AG04450 (cell line): ENCODE measurements at regions not wholly inside any gene's neighbourhood (a gene's known extent, or its start where the extent isn't known, plus 50 kb on each side); places are given as distances from the start of the nearest gene placed in this dataset.

ENCODE experiments used
- CTCF ChIA-PET: fragments of 300-600, 350-600 bp; formaldehyde crosslinking; extraction: SDS; loops from one replicate; lab custom pipeline; 2022; ENCODE audit warnings: antibody characterized with exemption, inconsistent platforms; lab: Charles Lee
- POLR2A ChIA-PET: fragments of 350-600 bp; formaldehyde crosslinking; extraction: SDS; loops from one replicate; lab custom pipeline; 2021; ENCODE audit warnings: antibody characterized with exemption, inconsistent platforms; lab: Yijun Ruan, JAX
- DNase-seq: peaks from one replicate; pipeline ENCODE4 v3.0.0-alpha.2; 2011; ENCODE audit warnings: low read depth, low spot score
- H3K27ac ChIP-seq: one replicate; pipeline ENCODE4 v1.5.1; 2012; ENCODE audit warnings: low read depth, low read length, control low read depth
- H3K27me3 ChIP-seq: one replicate; pipeline ENCODE4 v1.6.0; 2012; ENCODE audit warnings: low read length; ENCODE audit not compliant: control insufficient read depth, insufficient read depth
- H3K4me3 ChIP-seq: 2 replicates; pipeline ENCODE4 v1.5.1; 2011; ENCODE audit warnings: mild to moderate bottlenecking, low read depth, low read length, control low read depth
- H3K9me3 ChIP-seq: 2 replicates; pipeline ENCODE4 v1.5.1; 2012; ENCODE audit warnings: low read length; ENCODE audit not compliant: control insufficient read depth, insufficient read depth
- CTCF ChIP-seq: IDR thresholded peaks from 2 replicates; pipeline ENCODE4 v1.5.1; 2011; ENCODE audit warnings: low read depth, low read length, control low read depth, inconsistent platforms

GRCh38 chr1:199197695-199198094, 558.9 kb downstream of the PTPRC start:
- POLR2A ChIA-PET, result no interaction called here
- Histone ChIP-seq H3K27me3 (no peaks in the 10 kb centered on the region), H3K27ac (no peak overlapping the region), H3K4me3 (no peak overlapping the region), H3K9me3 (no peaks in the 10 kb centered on the region)
- CTCF ChIA-PET, result no interaction called here
- TF ChIP-seq CTCF, result no peak
- DNase-seq, result no peak

GRCh38 chr1:199202331-199202730, 563.5 kb downstream of the PTPRC start:
- ChIA-PET POLR2A (no interaction called here), CTCF (no interaction called here)
- Histone ChIP-seq H3K9me3 (no peaks in the 10 kb centered on the region), H3K27ac (no peak overlapping the region), H3K27me3 (no peaks in the 10 kb centered on the region), H3K4me3 (no peak overlapping the region)
- DNase-seq, result no peak
- no peak for TF ChIP-seq CTCF

- CTCF ChIA-PET, result no interaction called here
- no peaks in the 10 kb centered on the region for H3K9me3 ChIP-seq
- H3K27me3 ChIP-seq, result no peaks in the 10 kb centered on the region
- no peak overlapping the region for H3K4me3 ChIP-seq
- H3K27ac ChIP-seq, result no peak overlapping the region
- TF ChIP-seq CTCF, result no peak
- DNase-seq, result no peak
- POLR2A ChIA-PET, result no interaction called here
These were observed 565.4 kb downstream of the PTPRC start for GRCh38 chr1:199204231-199204630.

GRCh38 chr1:199205740-199206441, 567.1 kb downstream of the PTPRC start:
- H3K27me3 ChIP-seq, result no peaks in the 10 kb centered on the region
- DNase-seq, result no peak
- CTCF ChIA-PET, result no interaction called here
- TF ChIP-seq CTCF, result no peak
- no peak overlapping the region for H3K4me3 ChIP-seq
- no peaks in the 10 kb centered on the region for H3K9me3 ChIP-seq
- POLR2A ChIA-PET, result no interaction called here
- no peak overlapping the region for H3K27ac ChIP-seq

- DNase-seq, result no peak
- POLR2A ChIA-PET, result no interaction called here
- Histone ChIP-seq H3K9me3 (no peaks in the 10 kb centered on the region), H3K27ac (no peak overlapping the region), H3K27me3 (no peaks in the 10 kb centered on the region), H3K4me3 (no peak overlapping the region)
- CTCF ChIA-PET, result no interaction called here
- no peak for TF ChIP-seq CTCF
These were observed 570.0 kb downstream of the PTPRC start for GRCh38 chr1:199208847-199209246.
